SK-N-SH (cell line): ENCODE measurements at regions not wholly inside any gene's neighbourhood (a gene's known extent, or its start where the extent isn't known, plus 50 kb on each side); places are given as distances from the start of the nearest gene placed in this dataset.

ENCODE experiments used
- CTCF ChIA-PET: fragments of 300-600, 350-600 bp; formaldehyde crosslinking; extraction: SDS; loops from one replicate; lab custom pipeline; 2021; lab: Yijun Ruan, JAX
- POLR2A ChIA-PET: fragments of 350-600 bp; sonication (Branson Sonifier 250); formaldehyde crosslinking; extraction: SDS; loops from one replicate; lab custom pipeline; 2020; ENCODE audit warnings: antibody characterized with exemption, inconsistent platforms; lab: Yijun Ruan, JAX
- DNase-seq: peaks from one replicate; pipeline ENCODE4 v3.0.0; 2012
- H2AFZ ChIP-seq: fragments of 200-600 bp; sonication (generic); 2 replicates; pipeline ENCODE4 v1.8.1; 2016; ENCODE audit warnings: antibody characterized with exemption, mild to moderate bottlenecking, low read depth
- H3F3A ChIP-seq: fragments of 200-600 bp; sonication (generic); replicated peaks from 2 replicates; pipeline ENCODE3; 2016; ENCODE audit warnings: antibody characterized with exemption, mild to moderate bottlenecking; ENCODE audit not compliant: insufficient read depth
- H3K27ac ChIP-seq, 2 experiments: fragments of 200-500 bp in 1 of 2; fragments of 200-600 bp in 1 of 2; sonication (Bioruptor generic) in 1 of 2; sonication (generic), shearing (Covaris generic) in 1 of 2; 2 replicates each; pipeline versions ENCODE4 v1.5.1 to v1.6.1; 2014 to 2016; ENCODE audit warnings: low read depth in 2 of 2, inconsistent platforms in 1 of 2, low read length in 1 of 2, mild to moderate bottlenecking in 1 of 2, mixed read lengths in 1 of 2
- H3K27me3 ChIP-seq: fragments of 200-600 bp; sonication (generic), shearing (Covaris generic); 2 replicates; pipeline ENCODE4 v1.6.1; 2016; ENCODE audit warnings: mixed run types; ENCODE audit not compliant: insufficient read depth
- H3K36me3 ChIP-seq, 2 experiments: fragments of 200-500 bp in 1 of 2; fragments of 200-600 bp in 1 of 2; sonication (Bioruptor generic) in 1 of 2; sonication (generic) in 1 of 2; replicated peaks in 1 of 2; 2 replicates each; pipeline versions ENCODE3 to v1.5.1; 2014 to 2016; ENCODE audit warnings: low read length in 1 of 2, mild to moderate bottlenecking in 1 of 2; ENCODE audit not compliant: insufficient read depth in 2 of 2, control insufficient read depth in 1 of 2
- H3K4me1 ChIP-seq, 2 experiments: fragments of 200-500 bp in 1 of 2; fragments of 200-600 bp in 1 of 2; sonication (Bioruptor generic) in 1 of 2; sonication (generic), shearing (Covaris generic) in 1 of 2; 2 replicates each; pipeline versions ENCODE4 v1.5.1 to v1.6.1; 2014 to 2016; ENCODE audit warnings: low read depth in 1 of 2, low read length in 1 of 2, mixed run types in 1 of 2; ENCODE audit not compliant: insufficient read depth in 2 of 2, control insufficient read depth in 1 of 2
- H3K4me2 ChIP-seq: fragments of 200-600 bp; sonication (generic), shearing (Covaris generic); 2 replicates; pipeline ENCODE4 v1.6.1; 2017; ENCODE audit warnings: mixed run types
- H3K4me3 ChIP-seq, 2 experiments: fragments of 200-500 bp in 1 of 2; fragments of 200-600 bp in 1 of 2; sonication (Bioruptor generic) in 1 of 2; sonication (generic), shearing (Covaris generic) in 1 of 2; 2 replicates each; pipeline versions ENCODE4 v1.5.1 to v1.8.1; 2014 to 2016; ENCODE audit warnings: low read depth in 2 of 2, inconsistent platforms in 1 of 2, low read length in 1 of 2, mild to moderate bottlenecking in 1 of 2, mixed read lengths in 1 of 2, moderate library complexity in 1 of 2
- H3K79me2 ChIP-seq: fragments of 200-600 bp; sonication (generic); 2 replicates; pipeline ENCODE4 v1.8.1; 2017; ENCODE audit warnings: mild to moderate bottlenecking; ENCODE audit not compliant: insufficient read depth
- H3K9ac ChIP-seq: fragments of 200-600 bp; sonication (generic); 2 replicates; pipeline ENCODE4 v1.6.1; 2017; ENCODE audit warnings: mixed run types
- H3K9me2 ChIP-seq: fragments of 200-600 bp; sonication (generic); 2 replicates; pipeline ENCODE4 v1.6.1; 2017; ENCODE audit warnings: mixed run types
- H3K9me3 ChIP-seq: fragments of 200-600 bp; sonication (generic); 2 replicates; pipeline ENCODE4 v1.6.1; 2017; ENCODE audit warnings: mixed run types, mild to moderate bottlenecking, moderate library complexity
- H4K20me1 ChIP-seq: fragments of 200-600 bp; sonication (generic); 2 replicates; pipeline ENCODE4 v1.6.1; 2017; ENCODE audit warnings: mild to moderate bottlenecking, mixed run types; ENCODE audit not compliant: insufficient read depth
- CHD2 ChIP-seq: fragments of 150-350 bp; IDR thresholded peaks from 2 replicates; pipeline ENCODE4 v1.6.1; 2018; ENCODE audit warnings: low read length; ENCODE audit not compliant: partially characterized antibody
- CTCF ChIP-seq: fragments of 200-600 bp; sonication (generic); IDR thresholded peaks from 2 replicates; pipeline ENCODE4 v1.6.1; 2017; ENCODE audit warnings: antibody characterized with exemption, mild to moderate bottlenecking, moderate library complexity
- ELF1 ChIP-seq: IDR thresholded peaks from 2 replicates; pipeline ENCODE4 v1.4.0; 2012
- MEF2A ChIP-seq: IDR thresholded peaks from 2 replicates; pipeline ENCODE4 v1.4.0; 2012; ENCODE audit warnings: low read depth, borderline replicate concordance
- MXI1 ChIP-seq: IDR thresholded peaks from 2 replicates; pipeline ENCODE4 v1.6.1; 2012; ENCODE audit warnings: mild to moderate bottlenecking, low read depth, low read length, improper control_type of control experiment
- NFIC ChIP-seq: IDR thresholded peaks from 2 replicates; pipeline ENCODE4 v1.4.0; 2012; ENCODE audit warnings: borderline replicate concordance
- PBX3 ChIP-seq: IDR thresholded peaks from 2 replicates; pipeline ENCODE4; 2012
- POLR2AphosphoS5 ChIP-seq: IDR thresholded peaks from 2 replicates; pipeline ENCODE4 v1.6.1; 2012; ENCODE audit warnings: low read depth, low read length
- RAD21 ChIP-seq: IDR thresholded peaks from 2 replicates; pipeline ENCODE4 v1.6.1; 2012; ENCODE audit warnings: mild to moderate bottlenecking, low read length
- RCOR1 ChIP-seq: fragments of 150-350 bp; IDR thresholded peaks from 2 replicates; pipeline ENCODE4 v1.6.1; 2017; ENCODE audit warnings: antibody characterized with exemption, low read length
- RXRA ChIP-seq: IDR thresholded peaks from 2 replicates; pipeline ENCODE4 v1.4.0; 2012; ENCODE audit warnings: low read depth, mild to moderate bottlenecking, borderline replicate concordance
- SIN3A ChIP-seq: IDR thresholded peaks from 2 replicates; pipeline ENCODE4 v1.6.1; 2012; ENCODE audit warnings: low read depth, mild to moderate bottlenecking, low read length, moderate library complexity, borderline replicate concordance
- SMC3 ChIP-seq: IDR thresholded peaks from 2 replicates; pipeline ENCODE4 v1.6.1; 2012; ENCODE audit warnings: low read depth, low read length, improper control_type of control experiment
- YY1 ChIP-seq: IDR thresholded peaks from 2 replicates; pipeline ENCODE4 v1.4.0; 2012; ENCODE audit warnings: low read depth, mild to moderate bottlenecking
- WGBS: methylation state at CpG from one replicate; pipeline ENCODE4 v1.1.6; 2017; ENCODE audit warnings: low lambda C conversion rate; 5-methylcytosine and 5-hydroxymethylcytosine counted together

- H3K9me2 ChIP-seq, result no peaks in the 10 kb centered on the region
- H2AFZ ChIP-seq, result no peak overlapping the region
- 62% methylated on average over 12 of the region's 12 CpGs for WGBS
- ChIA-PET POLR2A (no interaction called here), CTCF (no interaction called here)
- H3F3A ChIP-seq, result no peaks in the 10 kb centered on the region
- no peaks in the 10 kb centered on the region for H3K36me3 ChIP-seq
- H4K20me1 ChIP-seq, result no peaks in the 10 kb centered on the region
- DNase-seq, result no peak
- no peak overlapping the region for H3K27ac ChIP-seq
- no peaks in the 10 kb centered on the region for H3K79me2 ChIP-seq
- no peak overlapping the region for H3K9ac ChIP-seq
- H3K4me3 ChIP-seq, result no peak overlapping the region
- TF ChIP-seq ELF1 (no peak), MXI1 (no peak), POLR2AphosphoS5 (no peak)
- H3K4me1 ChIP-seq, result no peaks in the 10 kb centered on the region; a peak in 1 of 4 replicates
- H3K4me2 ChIP-seq, result no peak overlapping the region
- no peaks in the 10 kb centered on the region for H3K27me3 ChIP-seq
- H3K9me3 ChIP-seq, result no peaks in the 10 kb centered on the region; the same call in 1 of the 2 replicates
These were observed 138.1 kb downstream of the SHANK2 start for GRCh38 chr11:71114124-71114851.

GRCh38 chr11:71112990-71113389 lies 139.4 kb downstream of the SHANK2 start:
- H3K4me3 ChIP-seq, result no peak overlapping the region
- no peaks in the 10 kb centered on the region; a peak in 1 of 4 replicates for H3K4me1 ChIP-seq
- H4K20me1 ChIP-seq, result no peaks in the 10 kb centered on the region
- ChIA-PET CTCF (no interaction called here), POLR2A (no interaction called here)
- H3K79me2 ChIP-seq, result no peaks in the 10 kb centered on the region
- 64% methylated on average over 13 of the region's 16 CpGs for WGBS
- H3K9ac ChIP-seq, result no peak overlapping the region
- no peak overlapping the region for H2AFZ ChIP-seq
- no peaks in the 10 kb centered on the region for H3K27me3 ChIP-seq
- no peak overlapping the region for H3K27ac ChIP-seq
- TF ChIP-seq ELF1, result no peak
- TF ChIP-seq NFIC, result no peak
- TF ChIP-seq CHD2, result no peak
- no peak for TF ChIP-seq RCOR1
- TF ChIP-seq RXRA, result no peak
- TF ChIP-seq PBX3, result no peak
- TF ChIP-seq YY1, result no peak
- TF ChIP-seq MEF2A, result no peak
- no peak for TF ChIP-seq RAD21
- no peak for TF ChIP-seq SMC3
- TF ChIP-seq CTCF, result no peak
- no peak for TF ChIP-seq SIN3A
- no peak for TF ChIP-seq MXI1
- H3F3A ChIP-seq, result no peaks in the 10 kb centered on the region
- no peaks in the 10 kb centered on the region; the same call in 1 of the 2 replicates for H3K9me3 ChIP-seq
- no peaks in the 10 kb centered on the region for H3K9me2 ChIP-seq
- DNase-seq, result no peak
- H3K36me3 ChIP-seq, result no peaks in the 10 kb centered on the region
- no peak overlapping the region for H3K4me2 ChIP-seq
